WI38 (cell line): ENCODE measurements at regions not wholly inside any gene's neighbourhood (a gene's known extent, or its start where the extent isn't known, plus 50 kb on each side); places are given as distances from the start of the nearest gene placed in this dataset.

ENCODE experiments used
- H3K4me3 ChIP-seq: 2 replicates; pipeline ENCODE4 v1.5.1; 2011; ENCODE audit warnings: low read depth, mild to moderate bottlenecking, control low read depth, low read length
- TF ChIP-seq, protein P1 (sequence below): IDR thresholded peaks from 2 replicates; pipeline ENCODE4 v1.5.1; 2012; ENCODE audit warnings: low read depth, mild to moderate bottlenecking, control low read depth, low read length

DNA sequence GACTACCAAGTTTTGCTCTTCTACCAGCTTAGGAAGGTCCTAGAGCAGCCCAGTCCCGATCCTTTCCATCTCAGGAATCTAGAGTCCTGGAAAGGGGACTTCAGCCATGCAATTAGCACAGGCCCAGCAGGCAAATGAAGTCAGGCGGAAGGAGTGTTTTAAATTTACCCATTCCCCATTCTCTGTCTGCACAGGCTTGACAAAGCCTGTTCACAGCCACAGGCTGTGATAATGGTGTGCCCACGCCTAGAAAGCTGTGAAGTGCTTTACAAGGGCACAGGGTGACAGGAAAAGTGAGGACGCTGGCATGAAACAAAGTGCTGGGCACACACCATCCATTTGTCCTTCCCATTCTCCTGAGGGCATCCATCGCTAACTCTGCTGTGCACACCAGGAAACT, 79.0 kb downstream of the PITPNM2 start:
- no peak overlapping the region for H3K4me3 ChIP-seq
- TF ChIP-seq, protein P1, sequence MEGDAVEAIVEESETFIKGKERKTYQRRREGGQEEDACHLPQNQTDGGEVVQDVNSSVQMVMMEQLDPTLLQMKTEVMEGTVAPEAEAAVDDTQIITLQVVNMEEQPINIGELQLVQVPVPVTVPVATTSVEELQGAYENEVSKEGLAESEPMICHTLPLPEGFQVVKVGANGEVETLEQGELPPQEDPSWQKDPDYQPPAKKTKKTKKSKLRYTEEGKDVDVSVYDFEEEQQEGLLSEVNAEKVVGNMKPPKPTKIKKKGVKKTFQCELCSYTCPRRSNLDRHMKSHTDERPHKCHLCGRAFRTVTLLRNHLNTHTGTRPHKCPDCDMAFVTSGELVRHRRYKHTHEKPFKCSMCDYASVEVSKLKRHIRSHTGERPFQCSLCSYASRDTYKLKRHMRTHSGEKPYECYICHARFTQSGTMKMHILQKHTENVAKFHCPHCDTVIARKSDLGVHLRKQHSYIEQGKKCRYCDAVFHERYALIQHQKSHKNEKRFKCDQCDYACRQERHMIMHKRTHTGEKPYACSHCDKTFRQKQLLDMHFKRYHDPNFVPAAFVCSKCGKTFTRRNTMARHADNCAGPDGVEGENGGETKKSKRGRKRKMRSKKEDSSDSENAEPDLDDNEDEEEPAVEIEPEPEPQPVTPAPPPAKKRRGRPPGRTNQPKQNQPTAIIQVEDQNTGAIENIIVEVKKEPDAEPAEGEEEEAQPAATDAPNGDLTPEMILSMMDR = no peak

DNA sequence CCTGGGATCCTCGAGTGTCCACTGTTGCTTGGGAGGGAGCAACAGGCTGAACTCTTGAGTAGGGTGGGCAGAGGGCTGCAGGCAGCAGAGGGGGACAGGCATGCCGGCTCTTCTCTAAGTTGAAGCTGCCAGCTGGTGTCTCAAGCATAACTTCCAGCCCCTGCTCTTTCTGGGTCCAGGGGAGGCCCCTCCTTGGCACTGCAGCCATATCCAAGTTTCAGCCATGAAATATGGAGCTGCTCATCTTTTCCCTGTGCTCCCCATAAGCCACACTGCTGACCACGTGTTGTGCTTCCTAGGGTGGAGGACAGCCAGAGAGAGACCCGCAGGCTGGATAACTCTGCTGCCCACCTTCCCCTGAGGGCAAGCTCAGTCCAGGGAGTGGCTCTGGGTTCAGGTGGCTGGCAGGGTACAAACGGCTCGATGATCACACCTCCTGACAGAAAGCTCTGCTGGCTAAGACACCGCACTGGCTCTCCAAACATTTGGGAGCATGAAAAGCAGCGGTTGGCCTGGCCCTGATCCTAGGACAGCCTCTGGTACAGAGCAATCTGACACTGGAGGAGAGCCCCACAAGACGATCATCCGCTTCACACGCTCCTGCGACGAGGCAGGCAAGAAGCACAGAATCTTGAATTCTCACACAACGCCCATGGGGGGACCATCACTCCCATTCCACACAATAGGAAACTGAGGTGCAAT, 79.6 kb downstream of the PITPNM2 start:
- TF ChIP-seq, protein P1 = no peak
- no peak overlapping the region for H3K4me3 ChIP-seq

DNA sequence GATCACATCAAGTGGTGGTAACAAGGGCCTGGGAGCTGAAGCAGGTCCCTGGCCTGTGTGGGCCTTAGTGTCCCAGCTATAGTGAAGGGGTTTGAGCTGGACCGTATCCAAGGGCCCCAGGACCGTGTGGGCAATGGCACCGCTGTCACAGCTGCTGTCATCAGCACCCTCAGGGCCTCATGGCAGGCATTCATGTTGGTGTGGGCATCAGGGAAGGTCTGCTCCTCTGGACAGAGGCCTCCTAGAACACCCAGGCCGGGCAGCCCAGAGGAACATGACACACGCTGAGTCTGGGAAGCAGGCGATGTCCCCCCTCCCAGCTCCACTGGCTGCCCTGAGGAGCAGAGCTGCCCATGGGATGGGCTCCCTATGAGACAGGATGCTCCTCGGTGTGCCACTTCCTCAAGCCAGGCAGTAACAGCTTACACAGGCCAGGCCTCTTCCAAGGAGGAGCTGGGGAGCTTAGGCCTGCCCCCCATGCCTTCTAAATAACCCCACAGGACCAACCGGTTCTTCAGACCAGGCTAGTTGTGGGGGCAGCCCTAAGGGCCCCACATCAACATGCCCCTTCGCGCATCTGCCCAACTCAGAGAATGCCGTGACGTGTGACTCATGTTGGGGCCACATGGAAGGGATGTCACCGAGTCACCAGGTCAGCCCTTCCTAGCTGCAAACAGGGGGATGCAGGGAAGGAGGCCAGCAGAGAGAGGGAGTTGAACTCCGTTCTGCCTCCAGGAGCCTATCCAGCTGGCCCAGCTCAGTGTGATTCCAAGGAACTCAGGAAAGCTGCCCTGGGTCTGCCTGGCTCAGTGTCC, 80.4 kb downstream of the PITPNM2 start:
- H3K4me3 ChIP-seq = no peak overlapping the region
- TF ChIP-seq, protein P1 = no peak

DNA sequence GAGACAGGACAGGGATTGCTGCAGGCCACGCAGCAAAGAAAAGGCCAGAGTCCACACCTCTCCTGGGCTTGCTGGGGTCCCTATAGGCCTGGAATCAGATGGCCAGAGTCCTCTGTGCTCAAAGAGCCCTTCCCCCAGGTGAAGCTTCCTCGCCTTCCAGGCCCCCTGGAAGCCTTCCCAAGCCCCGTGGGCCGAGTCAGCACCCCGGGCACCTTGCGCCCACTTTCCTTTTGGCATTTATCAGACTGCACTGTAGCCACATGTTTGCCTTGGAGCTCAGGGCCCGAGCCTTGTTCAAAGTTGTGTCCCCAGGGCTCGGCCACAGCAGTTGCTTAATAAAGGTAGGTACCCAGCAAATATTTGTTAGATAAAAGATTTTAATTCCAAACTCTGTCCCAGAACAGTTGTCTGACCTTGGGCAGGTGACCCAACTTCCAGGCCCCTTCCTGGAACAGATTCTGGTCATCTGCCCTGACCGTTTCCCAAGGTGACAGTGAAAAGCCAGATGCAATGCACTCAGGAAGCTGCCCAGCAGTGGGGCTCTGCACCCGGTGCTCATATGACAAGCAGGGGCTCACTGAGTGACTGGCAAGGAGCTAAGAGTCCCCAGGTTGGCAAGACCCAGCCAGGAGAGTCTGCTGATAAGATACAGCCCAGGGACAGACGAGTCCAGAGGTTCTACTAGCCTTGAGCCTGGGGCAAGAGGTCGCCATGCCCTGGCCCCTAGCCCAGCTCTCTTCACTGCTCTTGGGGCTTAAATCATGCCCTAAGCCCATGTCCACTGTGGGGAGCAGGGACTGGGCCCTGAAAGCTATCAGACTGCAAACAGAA, 81.2 kb downstream of the PITPNM2 start:
- TF ChIP-seq, protein P1 = no peak
- H3K4me3 ChIP-seq = no peak overlapping the region

DNA sequence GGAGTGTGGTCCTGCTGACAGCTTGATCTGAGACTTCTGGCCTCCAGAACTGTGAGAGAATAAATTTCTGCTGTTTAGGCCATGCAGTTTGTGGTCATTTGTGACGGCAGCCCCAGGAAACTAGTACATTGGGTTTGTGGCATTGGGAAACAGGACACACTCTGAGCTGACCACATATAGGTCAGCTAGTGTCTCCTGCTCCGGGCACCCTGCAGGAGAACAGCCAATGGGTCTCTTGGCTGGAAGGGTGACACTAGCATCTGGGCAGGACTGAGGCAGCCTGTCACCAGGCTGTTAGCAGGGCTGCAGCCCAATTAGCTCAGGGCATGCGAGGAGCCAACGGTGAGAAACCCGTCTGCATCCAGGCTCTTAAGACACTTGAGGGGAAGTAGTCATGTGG, 83.2 kb downstream of the PITPNM2 start:
- TF ChIP-seq, protein P1 = no peak
- H3K4me3 ChIP-seq = no peak overlapping the region

DNA sequence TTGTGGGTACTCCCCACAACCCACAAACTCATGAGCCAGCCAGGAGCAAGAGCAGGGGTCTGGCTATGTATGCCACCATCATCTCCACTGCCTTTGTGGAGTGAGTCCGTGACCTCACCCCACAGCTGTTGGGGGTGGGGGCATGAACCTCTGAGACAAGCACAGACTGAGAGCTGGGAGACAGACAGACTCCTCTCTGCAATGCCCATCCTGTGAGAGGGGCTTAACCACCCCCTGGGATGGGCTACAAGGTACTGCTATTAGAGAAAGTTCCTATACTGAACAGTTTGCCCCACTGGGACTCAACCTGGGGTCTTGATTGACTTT, 84.5 kb downstream of the PITPNM2 start:
- H3K4me3 ChIP-seq = no peak overlapping the region
- TF ChIP-seq, protein P1 = no peak
